ENCODE measurements at regions not wholly inside any gene's neighbourhood (a gene's known extent, or its start where the extent isn't known, plus 50 kb on each side); places are given as distances from the start of the nearest gene placed in this dataset.

GRCh38 chr12:91877022-91877421 is 268.6 kb downstream of the BTG1 start:
- no peak for TF ChIP-seq CTCF (IDR thresholded peaks at IDR 0.05; ENCODE audit: low read depth, low read length, missing input control)
- TF ChIP-seq, protein P1, sequence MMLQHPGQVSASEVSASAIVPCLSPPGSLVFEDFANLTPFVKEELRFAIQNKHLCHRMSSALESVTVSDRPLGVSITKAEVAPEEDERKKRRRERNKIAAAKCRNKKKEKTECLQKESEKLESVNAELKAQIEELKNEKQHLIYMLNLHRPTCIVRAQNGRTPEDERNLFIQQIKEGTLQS (IDR thresholded peaks at IDR 0.05): no peak

Data from liver (tissue), 3 donors.